GM19351 (cell line): ENCODE measurements at regions not wholly inside any gene's neighbourhood (a gene's known extent, or its start where the extent isn't known, plus 50 kb on each side); places are given as distances from the start of the nearest gene placed in this dataset.
"Not testable (repeated sequence)": the region's sequence is repeated elsewhere in the genome, so short reads cannot be mapped to it uniquely, and the experiment has no call there.

Source experiments
- ATAC-seq: cut with Tn5 transposase; IDR thresholded peaks from one replicate; pipeline ENCODE4 v1.9.1; 2021; ENCODE audit warnings: mild to moderate bottlenecking, moderate library complexity; ENCODE audit not compliant: unreplicated experiment

DNA sequence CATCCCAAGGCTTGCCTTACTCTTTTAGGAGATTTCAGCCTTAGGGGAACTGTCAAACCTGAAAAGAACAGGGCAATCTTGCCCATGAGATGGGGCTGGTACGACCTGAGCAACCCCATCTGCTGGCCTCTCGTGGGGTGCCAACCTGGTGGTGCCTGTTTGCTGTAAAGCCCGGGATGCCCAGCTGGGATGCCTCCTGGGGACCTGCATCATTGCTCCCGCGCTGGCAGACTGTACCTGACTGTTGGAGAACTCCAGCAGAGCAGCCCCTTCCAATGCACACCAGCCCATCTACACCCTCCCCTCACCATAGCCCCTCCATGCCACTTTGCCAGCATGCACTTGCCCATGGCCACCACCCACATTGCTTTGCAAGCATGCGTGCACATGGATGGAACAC lies 335.7 kb downstream of the RPS29 start:
- no peak for ATAC-seq

DNA sequence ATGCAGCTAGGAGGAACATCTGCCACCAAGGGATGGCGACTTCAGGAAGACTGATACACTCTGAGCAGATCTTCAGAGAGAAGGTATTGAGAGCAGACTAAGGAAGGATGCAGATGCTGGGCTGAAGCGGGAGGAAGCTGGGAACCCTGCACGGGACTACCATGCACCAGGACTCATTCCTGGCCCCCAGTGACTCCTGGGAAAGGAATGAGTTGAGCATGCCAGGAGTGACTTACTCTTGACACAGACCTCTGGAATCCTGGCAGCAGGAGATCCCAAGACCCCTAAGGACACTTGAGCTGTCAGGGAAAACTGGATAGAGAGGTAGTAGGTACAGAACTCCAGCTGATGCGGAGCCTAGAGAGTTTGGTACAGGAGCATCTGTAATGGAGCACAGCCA lies 336.1 kb downstream of the RPS29 start:
- ATAC-seq: no peak

DNA sequence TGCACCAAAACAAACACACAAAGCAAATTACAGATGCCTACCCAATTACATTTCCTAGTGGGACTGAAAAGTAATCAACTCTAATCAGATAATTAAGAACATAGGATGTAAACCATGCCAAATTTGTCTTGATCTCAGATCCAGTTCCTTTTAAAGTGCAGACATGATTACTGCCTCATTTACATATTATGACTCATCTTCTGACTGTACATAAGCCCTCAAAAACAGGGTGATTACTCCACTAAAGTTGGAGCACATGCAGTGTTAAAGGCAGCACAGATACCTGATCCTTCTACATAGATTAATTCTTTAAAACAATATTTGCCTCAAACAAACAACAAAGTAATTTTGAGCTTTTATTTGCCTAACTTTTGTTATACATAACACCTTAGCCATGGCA lies 337.2 kb downstream of the RPS29 start:
- ATAC-seq: no peak

DNA sequence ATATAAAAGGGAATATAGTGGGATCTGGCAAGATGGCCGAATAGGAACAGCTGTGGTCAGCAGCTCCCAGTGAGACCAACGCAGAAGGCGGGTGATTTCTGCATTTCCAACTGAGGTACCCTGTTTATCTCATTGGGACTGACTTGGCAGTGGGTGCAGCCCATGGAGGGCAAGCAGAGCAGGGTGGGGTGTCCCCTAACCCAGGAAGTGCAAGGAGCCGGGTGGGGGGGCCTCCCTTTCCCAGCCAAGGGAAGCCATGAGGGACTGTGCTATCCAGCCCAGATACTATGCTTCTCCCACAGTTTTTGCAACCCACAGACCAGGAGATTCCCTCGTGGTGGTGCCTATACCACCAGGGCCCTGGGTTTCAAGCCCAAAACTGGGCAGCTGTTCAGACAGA lies 342.4 kb downstream of the RPS29 start:
- ATAC-seq: not testable (repeated sequence)

DNA sequence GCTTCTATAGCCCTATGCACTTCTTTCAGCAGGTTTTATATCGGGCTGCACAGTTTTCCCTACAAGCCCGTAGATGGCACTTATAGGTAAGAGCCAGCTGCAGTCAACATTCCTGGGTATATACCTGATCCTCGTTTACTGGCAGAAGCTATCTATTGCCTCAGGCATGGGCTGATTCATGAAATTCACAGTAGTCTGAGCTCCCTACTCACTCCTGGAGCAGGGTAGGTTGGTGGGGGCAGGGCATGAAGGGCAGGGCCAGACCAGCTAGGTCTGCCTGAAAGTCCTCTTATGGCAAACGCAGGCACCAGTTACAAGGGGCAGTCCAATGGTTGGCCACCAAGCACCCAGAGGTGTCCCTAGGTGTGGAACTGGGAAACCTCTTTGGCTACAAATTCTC lies 345.8 kb downstream of the RPS29 start:
- ATAC-seq: no peak

DNA sequence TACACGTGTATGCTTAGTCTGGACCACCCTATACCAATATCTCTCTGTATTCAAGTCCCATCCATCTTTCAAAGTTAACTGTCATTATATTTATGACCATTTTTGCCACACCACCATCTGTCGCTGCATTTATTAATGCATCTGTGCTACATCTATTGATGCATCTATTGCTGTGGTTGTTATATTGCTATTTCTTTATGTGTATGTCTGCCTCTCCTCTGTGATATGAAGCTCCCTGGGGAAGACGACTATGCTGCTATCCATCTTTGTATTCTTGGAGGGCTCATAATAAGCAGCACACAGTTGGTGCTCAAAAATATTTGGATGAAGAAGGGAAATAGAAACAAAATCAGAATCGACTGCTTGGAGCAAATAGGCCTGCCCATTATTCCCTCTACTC lies 357.6 kb downstream of the RPS29 start:
- ATAC-seq: no peak

DNA sequence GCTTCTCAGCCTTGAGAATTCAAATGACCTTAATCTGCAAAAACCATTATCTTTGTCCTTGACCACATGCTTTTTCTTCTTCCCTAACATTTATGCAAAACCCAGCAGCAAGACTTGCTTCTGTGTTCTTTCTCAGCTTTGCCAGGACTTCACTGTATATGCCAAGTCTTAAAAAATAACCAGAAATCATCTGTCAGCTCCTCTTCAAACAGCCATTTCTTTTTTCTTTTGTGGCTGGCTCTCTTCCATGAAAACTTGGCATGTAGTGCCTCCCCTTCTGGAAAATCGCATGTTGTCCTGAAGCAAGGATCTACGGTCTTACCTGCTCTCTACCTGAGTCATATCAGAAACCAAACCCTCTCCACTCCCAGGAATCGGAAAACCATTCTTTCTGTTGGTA lies 364.9 kb downstream of the RPS29 start:
- no peak for ATAC-seq

DNA sequence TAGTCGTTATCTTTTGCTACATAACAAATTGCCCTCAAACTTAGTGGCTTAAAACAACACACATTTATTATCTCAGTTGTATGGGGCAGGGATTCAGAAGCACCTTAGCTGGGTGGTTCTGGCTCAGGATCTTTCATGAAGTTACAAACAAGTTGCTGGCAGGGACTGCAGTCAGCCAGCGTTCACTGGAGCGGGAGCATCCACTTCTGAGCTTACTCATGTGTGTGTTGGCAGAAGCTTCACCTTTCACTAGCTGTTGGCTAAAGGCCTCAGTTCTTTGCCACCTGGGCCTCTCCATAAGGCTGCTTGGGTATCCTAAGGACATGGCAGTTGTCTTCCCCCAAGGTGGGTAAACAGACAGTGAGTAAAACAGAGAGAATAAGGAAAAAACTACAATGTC lies 365.7 kb downstream of the RPS29 start:
- no peak for ATAC-seq

DNA sequence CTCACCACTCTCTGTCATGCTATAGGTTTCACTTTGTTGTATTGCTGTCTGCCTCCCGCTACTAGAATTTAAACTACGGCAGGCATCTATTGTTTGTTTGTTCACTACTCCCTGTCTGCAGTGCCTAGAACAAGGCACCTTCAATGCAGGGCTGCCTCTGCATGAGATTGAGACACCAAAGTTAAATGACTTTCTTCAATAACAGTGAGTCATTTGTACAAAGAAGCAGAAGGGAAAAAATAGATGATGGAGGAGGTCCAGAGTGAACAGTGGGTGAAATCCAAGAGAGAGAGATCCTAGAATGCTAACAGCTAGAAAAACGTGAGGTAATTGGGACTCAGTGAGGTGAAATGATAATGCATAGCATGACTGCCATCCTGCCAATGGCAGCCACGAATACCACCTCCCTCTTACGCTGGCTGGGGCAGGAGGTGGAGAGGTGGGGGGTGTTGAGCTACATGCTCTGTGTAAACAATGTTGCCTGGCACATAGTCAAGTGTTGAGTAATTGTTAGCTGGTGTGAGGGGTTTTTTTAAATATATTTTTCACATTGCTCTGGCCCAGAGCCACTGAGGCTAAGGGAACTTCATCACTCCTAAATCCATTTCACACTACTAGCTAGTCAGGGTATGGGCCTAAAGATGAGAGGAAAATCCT lies 367.6 kb downstream of the RPS29 start:
- ATAC-seq: no peak

DNA sequence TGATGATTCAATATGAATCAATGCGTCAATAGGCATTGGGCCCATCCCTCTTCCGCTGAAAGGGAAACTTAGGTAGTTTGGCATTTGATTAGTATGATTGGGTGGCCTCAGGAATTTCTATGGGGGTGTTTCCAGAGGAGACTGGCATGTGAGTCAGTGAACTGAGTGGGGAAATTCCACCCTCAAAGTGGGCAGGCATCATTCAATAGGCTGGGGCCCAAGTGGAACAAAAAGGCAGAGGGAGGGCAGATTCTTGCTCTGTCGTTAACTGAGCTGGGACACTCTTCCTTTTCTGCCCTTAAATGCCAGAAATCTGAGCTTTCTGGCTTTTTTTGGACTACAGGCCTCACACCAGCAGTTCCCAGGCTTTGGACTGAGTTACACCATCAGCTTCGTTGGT lies 373.5 kb downstream of the RPS29 start:
- ATAC-seq: no peak

DNA sequence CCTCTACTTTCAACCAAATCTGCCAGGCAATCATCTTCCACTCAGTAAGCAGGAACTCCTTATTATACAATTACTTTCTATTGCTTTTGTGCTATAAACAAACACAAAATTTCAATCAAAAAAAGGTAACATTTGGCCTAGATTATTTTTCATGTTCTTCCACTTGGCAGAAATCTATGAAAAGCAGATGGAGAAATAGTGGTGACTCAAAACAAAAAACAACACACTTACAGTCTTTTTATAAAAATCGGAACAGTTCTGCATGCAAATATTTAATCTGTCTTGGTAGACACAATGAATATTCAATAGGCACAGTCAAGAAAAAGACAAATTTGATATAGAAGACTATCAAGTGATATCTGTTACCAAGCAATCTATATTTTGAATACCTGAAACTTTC lies 376.8 kb downstream of the RPS29 start:
- no peak for ATAC-seq

DNA sequence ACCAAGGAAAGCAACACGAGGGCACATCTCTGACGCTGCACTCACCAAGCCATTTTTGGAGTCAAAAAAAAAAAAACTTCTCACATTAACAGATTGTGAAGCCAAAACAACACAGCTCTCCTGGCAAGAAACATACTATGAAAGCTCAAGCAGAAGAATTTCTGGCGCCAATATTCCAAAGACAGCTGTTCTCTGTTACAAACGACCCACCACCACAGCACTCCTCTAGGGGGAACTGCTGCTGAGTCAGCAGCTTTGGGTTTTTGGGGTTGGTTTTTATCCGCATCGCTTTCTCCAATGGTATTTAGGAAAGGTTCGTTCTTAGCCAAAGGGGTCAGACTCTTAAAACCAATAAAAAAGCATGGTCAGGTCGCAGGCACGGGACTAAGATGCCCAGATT lies 379.4 kb downstream of the RPS29 start:
- no peak for ATAC-seq

DNA sequence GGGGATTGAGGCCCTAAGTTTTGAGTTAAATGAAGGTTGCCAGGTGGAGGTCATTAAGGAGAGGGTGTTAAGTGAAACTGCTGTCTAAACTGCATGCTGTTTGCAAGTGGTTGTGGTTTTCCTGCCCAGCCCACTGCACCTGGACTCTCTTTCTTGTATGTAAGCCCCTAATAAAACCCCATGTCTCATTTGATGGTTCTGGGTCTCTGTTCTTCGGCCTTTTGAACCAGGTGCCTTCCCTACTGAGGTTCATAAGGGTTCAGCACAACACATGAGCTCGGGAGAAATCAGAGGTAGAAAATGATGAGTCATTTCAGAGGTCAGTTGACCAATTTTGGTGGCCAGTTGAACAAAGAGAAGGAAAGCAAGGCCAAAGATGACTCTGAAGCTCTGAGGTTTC lies 382.5 kb downstream of the RPS29 start:
- no peak for ATAC-seq

DNA sequence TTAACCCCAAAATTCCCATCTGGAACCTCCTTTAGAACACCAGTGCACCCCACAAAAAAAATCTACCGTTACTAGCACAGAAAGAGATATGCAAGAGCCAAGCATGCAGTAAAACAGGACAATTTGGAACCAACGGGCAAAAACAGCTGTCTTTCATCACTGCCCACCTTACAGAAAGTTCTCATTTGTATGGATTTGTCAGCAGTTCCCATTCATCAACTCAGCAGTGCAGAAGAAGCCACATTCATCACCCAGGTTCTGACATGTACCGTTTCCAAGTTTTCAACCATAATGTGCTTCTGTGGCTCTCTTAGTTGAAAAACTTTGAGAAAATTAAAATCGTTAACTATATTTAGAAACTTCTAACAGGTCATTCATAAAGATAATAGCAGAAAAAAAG lies 387.0 kb downstream of the RPS29 start:
- no peak for ATAC-seq

DNA sequence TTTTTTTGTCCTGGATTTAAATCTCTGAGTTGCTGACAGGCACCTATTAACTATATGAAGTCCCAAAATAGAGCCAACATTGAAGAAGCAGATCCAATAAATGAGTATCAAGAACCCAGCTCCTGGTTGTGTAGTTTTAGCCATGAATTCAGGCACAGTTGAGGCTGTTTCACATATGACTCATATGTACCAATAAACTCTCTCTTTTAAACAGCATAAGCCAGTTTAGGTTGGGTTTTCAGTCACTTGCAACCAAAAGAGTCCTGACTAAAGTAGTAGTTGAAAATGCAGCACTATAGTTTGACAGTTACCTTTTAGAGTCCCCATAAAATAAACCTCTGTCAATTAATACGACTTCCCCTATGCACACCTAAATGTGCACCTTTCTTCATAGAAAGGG lies 389.9 kb downstream of the RPS29 start:
- no peak for ATAC-seq

DNA sequence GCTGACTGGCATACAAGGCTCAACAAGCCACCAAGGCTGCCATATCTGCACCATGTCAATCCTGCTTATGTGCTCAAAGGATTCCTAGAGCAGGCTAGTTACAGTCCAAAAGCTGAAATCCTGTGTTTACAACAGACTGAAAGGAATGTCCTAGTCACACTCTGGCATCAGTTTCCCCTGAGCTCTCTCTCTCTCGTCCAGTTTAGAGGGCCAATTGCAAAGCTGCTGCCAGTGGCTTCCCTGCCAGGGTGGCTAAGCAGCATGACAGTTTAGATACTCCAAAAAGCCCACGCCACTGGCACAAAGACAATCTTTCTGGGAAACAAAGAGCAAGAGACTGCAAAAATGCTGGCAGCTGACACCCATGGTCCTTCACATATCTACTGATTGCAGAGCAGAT lies 392.1 kb downstream of the RPS29 start:
- ATAC-seq: no peak

DNA sequence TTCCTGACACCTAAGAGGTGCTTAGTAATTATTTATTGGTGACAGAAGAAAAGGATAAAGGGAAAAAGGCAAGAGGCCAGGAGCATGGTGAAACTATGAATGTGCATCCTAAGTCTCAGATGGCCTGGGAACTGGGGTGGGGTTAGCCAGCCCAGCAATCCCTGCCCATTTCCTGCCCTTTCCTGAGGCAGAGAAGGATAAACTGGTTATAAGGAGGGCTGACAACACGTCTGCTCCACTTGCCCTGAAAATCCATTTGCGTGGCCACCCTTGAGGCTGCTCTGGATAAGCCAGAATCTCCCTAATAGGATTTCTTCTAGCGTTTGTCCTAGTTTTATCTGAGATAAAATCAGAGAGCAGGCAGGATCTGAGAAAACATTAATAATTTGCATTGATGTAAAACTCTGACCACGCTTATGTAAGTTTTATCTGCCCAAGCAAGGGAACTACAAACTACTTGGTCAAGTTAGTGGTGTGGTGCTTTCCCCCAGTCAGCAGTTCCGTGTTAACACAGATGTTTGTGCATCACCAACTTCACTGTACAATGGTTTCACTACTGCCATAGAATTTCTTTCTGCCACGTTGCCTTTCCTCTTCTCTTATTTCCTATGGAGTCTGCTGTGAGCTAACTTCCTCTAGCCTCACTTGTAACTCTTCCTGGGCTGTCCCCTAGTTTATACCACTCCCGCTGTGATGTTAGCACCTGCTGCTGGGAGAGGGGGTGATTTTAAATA lies 392.7 kb downstream of the RPS29 start:
- peak; percentile 97 for ATAC-seq

DNA sequence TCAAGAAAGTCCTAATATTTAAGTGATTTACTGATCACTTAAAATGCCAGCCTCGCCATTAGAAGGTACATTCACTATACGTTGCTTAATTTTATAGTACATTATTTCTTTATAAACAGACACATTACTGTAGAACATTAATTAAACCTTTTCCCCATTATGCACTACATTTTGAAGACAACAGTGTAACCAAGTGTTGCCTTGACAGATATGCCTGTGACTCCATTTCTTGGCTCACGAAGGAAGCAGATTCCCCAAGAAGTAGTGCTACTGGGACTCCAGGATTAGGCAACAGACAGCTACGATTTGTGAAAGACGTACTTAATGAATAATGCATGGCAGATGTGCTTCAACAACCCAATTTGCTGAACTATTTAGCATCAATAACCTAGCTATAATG lies 394.8 kb downstream of the RPS29 start:
- ATAC-seq: no peak

DNA sequence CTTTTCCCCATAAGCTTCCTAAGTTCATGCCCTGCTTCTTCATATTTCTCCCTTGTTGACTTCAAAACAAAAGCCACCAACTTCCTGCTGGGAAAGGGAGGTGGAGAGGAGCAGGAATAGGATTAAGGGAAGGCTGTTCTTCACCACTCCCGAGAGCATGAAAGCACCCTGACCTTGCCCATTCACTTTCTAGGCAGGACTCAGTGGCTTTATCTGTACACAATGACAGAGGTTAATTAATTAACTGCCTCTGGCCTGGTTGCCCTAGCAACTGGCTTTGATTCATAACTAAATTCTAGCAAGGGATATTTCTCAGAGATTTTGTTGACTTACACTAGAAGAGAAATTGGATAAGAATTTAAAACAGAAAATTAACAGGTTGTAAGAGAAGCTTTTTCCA lies 396.8 kb downstream of the RPS29 start:
- ATAC-seq: no peak

DNA sequence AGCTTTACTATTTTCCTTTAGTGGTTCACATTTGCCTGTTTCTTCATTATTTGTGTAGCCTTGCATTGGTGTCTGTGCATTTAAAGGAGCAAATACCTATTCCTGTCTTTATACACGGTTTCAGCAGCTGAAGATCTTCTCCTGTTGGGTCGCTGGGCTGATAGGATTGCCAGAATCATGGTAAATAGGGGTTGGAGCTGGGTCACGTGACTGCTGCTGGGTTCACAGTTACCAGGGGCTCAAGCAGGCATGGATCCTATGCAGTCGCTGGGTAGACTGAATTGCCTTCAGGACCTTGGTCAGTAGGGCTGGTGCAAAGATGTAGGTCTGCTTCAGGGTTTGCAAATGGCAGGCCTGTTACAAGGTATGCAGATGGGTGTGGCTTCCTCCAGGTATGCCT lies 398.4 kb downstream of the RPS29 start:
- ATAC-seq: no peak

DNA sequence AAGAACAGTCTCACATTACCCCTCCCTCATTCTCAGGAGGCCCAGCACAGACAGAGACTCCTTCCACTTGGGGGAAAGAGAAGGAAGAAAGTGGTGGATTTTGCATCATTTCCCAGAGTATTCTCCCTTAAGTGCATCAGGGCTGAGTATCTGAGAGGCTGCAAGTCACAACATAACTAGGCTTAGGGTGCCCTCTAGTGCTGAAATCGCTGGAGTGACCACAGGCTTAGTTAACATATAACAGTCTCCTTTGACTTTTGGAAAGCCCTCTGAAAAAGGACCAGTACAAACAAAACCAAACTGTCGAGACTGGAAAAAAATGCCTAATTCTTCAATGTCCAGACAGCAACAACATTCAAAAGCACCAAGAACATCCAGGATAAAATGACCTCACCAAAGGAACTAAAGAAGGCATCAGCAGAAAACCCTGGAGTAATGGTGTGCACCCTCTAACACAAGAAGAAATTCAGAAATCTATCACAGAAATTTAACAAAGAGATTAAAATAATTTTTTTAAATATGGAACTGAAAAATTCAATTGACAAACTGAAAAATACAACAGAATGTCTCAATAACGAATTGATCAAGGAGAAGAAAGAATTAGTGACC lies 412.3 kb downstream of the RPS29 start:
- peak; percentile 100 for ATAC-seq

DNA sequence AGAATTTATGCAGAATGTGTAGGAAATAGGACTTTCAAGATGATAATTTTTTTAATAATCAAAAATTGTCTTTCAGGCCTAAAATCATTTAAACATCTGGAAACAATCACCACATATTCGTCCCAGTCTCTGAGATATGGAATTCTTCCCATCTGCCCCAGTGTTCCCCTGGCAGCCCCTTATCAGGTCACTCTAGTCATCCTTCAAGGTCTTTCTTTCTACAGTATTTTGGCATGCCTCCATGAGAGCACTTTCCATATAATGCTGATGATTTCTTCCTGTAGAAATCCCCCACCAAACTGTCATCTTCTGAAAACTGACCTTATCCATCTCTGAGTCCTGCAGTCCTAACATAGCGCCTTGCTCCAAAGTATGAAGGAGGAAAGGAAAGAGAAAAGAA lies 422.1 kb downstream of the RPS29 start:
- ATAC-seq: no peak
